Stimulated activated CD8-positive, alpha-beta memory T cell treated with anti-CD3 and anti-CD28 coated beads, Interleukin-15, amount 100 ng/mL, for 4 hours (primary cell): ENCODE measurements at regions not wholly inside any gene's neighbourhood (a gene's known extent, or its start where the extent isn't known, plus 50 kb on each side); places are given as distances from the start of the nearest gene placed in this dataset.
"Not testable (repeated sequence)": the region's sequence is repeated elsewhere in the genome, so short reads cannot be mapped to it uniquely, and the experiment has no call there.

Experiments
- DNase-seq, 2 donors: peaks; one replicate each; pipeline ENCODE4 v3.0.0-alpha.2; 2020; ENCODE audit warnings: low read depth in 2 of 2

- DNase-seq, result no peak
Measured at GRCh38 chrY:12359867-12360266, 341.2 kb upstream of the USP9Y start.

DNA sequence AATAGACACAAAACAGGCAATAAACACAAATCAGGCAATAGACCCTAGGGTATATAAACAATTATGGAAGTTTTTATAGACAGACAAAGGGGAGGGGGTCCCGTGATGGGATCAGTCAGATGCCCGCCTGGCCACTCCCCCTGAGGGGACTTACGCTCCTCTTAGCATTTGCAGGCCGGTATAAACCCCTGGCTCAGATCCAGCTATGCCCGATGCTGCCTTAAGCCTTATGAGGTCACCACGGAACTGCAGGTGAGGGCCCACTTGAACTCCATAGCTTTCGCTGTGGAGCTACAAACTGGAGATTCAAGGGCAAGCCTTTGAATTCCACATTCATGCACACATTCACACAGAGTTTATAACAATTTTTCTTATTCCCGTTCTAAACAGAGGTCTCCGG lies 340.5 kb upstream of the USP9Y start:
- DNase-seq, result no peak

- no peak for DNase-seq
Measured at GRCh38 chrY:12365311-12365910, 335.6 kb upstream of the USP9Y start.

DNA sequence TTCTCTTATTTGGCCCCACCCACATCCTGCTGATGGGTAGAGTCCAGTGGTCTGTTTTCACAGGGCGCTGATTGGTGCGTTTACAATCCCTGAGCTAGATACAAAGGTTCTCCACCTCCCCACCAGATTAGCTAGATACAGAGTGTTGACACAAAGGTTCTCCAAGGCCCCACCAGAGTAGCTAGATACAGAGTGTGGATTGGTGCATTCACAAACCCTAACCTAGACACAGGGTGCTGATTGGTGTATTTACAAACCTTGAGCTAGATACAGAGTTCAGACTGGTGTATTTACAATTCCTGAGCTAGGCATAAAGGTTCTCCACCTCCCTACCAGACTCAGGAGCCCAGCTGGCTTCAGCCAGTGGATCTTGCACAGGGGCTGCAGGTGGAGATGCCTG lies 326.4 kb upstream of the USP9Y start:
- not testable (repeated sequence) for DNase-seq

- not testable (repeated sequence) for DNase-seq
Measured at GRCh38 chrY:12391655-12392559, 309.1 kb upstream of the USP9Y start.

DNA sequence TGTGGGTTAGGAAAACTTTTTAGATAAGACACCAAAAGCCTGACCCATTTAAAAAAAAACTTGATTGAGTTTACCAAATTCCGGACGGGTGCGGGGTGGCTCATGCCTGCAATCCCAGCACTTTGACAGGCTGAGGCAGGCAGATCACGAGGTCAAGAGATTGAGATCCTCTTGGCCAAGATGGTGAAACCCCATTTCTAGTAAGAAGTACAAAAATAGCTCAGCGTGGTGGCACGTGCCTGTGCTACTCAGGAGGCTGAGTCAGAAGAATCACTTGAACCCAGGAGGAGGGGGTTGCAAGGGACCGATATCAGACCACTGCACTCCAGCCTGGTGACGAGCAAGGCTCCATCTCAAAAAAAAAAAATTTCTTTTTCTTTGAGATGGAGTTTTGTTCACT lies 307.8 kb upstream of the USP9Y start:
- DNase-seq, result no peak

GRCh38 chrY:12395381-12396120 lies 305.5 kb upstream of the USP9Y start:
- DNase-seq, result not testable (repeated sequence)

DNA sequence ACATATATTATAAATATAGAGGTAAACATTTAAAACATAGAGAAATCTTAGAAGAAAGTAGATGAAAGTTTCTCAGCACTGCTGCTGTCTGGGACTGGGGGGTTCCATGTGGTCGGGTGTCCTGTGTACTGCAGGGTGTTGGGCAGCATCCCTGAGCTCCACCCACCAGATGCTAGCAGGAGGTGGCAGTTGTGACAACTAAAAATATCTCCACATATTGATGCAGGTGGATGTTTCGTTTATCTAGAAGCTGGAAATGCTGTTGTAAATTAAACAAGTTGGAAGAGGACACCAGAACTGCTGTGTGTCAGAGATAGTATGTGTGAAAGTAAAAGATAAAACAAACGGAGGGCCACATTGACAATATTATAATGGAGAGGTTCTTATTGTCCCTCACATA lies 297.1 kb upstream of the USP9Y start:
- no peak for DNase-seq

DNA sequence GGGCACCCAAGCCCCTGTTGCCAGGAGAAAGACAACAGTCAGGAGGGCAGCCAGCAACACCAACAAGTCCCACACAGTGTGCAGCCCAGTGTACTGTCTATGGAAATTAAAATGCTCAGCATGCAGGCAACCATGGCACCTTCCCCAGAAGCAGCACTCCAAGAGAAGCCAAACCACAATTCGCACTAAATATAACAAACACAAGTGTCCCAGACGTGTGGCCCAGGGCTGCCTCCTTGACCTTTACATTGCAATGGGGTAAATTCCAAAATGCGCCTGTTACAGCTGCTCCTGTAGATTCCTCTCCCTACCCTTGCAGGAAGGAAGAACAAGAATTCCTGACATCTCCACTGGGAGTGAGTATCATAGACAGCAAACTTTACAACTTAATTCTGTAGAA lies 292.8 kb upstream of the USP9Y start:
- no peak for DNase-seq

GRCh38 chrY:12410696-12411095 lies 290.3 kb upstream of the USP9Y start:
- DNase-seq, result no peak

DNA sequence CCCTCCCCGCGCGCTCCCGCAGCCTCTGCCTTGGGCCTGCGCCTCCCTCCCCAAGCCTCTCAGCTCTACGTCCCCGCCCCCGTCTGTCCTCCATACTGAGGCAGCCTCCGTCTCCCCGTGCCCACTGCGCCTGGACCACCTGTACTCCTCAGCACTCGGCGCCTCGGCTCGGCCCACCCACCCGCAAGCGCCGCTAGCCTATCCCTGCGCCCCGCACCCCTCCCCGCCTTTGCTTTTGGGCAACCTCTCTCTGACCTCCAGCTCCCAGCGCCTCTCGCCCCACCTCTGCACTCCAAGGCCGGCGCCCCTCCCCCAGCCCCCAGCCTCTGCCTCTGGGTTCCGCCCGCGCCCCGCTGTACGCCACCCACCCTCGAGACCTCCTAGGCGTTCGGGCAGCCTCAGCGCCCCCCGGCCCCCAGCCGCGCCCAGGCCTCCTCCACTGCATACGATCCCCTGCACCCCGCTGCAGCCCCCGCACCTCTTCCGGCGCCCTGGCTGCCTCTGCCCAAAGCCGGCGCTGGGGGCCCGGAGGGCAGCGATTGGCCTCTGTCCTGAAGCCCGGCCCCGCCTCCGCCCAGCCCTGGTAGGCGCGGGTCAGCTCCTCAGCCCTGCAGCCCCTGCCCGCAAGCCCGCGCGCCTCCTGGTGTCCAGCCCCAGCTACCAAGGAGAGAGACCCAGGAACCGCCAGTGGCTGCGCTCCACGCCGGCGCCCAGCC lies 279.8 kb upstream of the USP9Y start:
- DNase-seq, result no peak

GRCh38 chrY:12421788-12422124 lies 279.3 kb upstream of the USP9Y start:
- no peak for DNase-seq

- DNase-seq, result no peak
Measured at GRCh38 chrY:12422536-12422935, 278.5 kb upstream of the USP9Y start.

GRCh38 chrY:12423416-12424252 lies 277.4 kb upstream of the USP9Y start:
- no peak for DNase-seq

DNA sequence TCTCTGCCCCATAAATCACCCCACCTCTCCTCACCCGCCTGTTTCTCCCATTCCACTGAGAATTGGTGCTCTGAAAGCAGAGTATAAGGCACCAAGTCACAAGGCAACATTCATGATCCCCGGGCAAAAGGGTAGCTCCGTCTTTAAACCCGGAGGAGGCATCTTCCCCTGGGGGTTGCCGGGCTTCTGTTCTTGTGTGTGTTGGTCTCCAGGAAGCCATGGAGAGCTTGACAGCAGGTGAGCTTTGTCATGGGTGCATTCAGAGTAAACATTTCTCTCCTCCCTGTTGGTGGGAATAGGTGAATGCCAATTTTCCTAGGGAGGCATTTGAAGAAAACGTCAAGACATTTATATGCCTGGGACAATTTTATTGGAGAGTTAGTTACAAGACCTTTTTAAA lies 275.5 kb upstream of the USP9Y start:
- no peak for DNase-seq

- DNase-seq, result no peak
Measured at GRCh38 chrY:12427361-12427760, 273.7 kb upstream of the USP9Y start.

GRCh38 chrY:12431546-12431945 lies 269.5 kb upstream of the USP9Y start:
- no peak for DNase-seq

DNA sequence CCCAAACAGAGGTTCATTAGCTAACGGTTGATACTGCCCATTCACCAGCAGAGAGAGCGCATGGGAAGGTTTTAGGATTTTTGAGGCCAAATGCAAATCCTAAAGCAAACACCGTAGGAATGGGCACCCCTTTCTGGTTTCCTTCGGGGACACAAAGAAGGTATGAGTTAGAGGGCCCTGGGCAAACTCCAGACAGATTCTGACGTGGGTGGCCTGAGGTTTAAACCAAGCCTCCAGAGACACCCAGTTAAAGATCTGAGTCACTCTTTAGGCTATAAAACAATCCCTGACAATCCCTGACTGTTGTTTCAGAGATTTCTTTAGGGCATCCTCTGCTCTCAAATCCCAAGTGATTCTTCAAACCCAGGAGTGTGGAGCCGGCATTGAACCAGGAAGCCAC lies 262.2 kb upstream of the USP9Y start:
- DNase-seq, result not testable (repeated sequence)

- no peak for DNase-seq
Measured at GRCh38 chrY:12444200-12444599, 256.8 kb upstream of the USP9Y start.

DNA sequence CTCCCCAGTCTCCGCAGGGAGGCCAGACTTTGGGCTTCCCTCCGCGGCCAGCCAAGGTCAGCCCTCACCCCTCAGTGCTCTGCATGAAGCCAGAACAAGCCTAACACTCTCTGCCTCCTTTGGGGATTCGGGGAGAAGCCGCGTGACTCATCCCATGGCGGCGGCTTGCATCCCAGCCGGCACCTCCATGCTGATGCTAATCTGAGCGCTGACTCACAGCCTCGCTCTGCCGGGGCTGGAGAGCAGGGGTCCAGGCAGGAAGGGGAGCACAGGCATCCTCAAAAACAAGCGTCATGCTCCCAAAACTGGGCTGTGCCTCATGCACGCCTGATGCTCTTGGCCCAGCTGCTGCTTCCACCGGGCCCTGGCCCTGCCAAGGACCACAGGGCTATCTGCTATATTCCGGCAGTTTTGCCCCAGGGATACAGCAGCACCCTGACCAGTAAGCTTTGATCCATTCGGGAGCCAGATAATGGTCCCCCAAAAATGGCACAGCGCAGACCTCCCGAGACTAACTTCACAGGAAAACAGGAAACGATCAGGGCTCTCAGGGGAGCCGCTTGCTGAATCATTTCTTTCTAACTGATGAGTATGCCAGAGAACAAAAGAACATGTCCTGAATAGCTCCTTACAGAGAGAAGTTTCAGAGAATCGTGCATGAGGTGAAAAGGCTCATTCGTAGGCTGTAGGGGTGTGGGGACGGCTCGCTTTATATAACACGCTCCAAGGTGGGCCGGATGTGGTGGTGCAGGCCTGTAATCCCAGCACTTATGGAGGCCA lies 254.4 kb upstream of the USP9Y start:
- not testable (repeated sequence) for DNase-seq
